ENCODE measurements at regions not wholly inside any gene's neighbourhood (a gene's known extent, or its start where the extent isn't known, plus 50 kb on each side); places are given as distances from the start of the nearest gene placed in this dataset.

- no peaks in the 10 kb centered on the region for H3K4me1 ChIP-seq (ENCODE audit: insufficient read depth, low read length, poor library complexity, severe bottlenecking)
- no peak overlapping the region for H3K9ac ChIP-seq (ENCODE audit: low read depth, low read length, poor library complexity, severe bottlenecking)
- no peak overlapping the region for H3K4me3 ChIP-seq (ENCODE audit: low read length, poor library complexity, severe bottlenecking)
- H3K9me2 ChIP-seq (replicated peaks; ENCODE audit: low read depth, low read length) = no peaks in the 10 kb centered on the region
- H3K4me2 ChIP-seq (ENCODE audit: low read depth, low read length, poor library complexity, severe bottlenecking) = no peak overlapping the region
- no peaks in the 10 kb centered on the region for H3K36me3 ChIP-seq (ENCODE audit: insufficient read depth, low read length)
- peaks cover 5% of the 10 kb centered on the region; the same call in 1 of the 2 replicates for H3K9me3 ChIP-seq (ENCODE audit: insufficient read depth, low read depth, low read length)
- H4K20me1 ChIP-seq (ENCODE audit: insufficient read depth, low read length, poor library complexity, severe bottlenecking) = no peaks in the 10 kb centered on the region
- no peaks in the 10 kb centered on the region for H3K27me3 ChIP-seq (ENCODE audit: insufficient read depth, low read length, poor library complexity, severe bottlenecking)
- TF ChIP-seq EZH2phosphoT487 (IDR thresholded peaks at IDR 0.05; ENCODE audit: borderline replicate concordance) = no peak
- TF ChIP-seq, protein P1, sequence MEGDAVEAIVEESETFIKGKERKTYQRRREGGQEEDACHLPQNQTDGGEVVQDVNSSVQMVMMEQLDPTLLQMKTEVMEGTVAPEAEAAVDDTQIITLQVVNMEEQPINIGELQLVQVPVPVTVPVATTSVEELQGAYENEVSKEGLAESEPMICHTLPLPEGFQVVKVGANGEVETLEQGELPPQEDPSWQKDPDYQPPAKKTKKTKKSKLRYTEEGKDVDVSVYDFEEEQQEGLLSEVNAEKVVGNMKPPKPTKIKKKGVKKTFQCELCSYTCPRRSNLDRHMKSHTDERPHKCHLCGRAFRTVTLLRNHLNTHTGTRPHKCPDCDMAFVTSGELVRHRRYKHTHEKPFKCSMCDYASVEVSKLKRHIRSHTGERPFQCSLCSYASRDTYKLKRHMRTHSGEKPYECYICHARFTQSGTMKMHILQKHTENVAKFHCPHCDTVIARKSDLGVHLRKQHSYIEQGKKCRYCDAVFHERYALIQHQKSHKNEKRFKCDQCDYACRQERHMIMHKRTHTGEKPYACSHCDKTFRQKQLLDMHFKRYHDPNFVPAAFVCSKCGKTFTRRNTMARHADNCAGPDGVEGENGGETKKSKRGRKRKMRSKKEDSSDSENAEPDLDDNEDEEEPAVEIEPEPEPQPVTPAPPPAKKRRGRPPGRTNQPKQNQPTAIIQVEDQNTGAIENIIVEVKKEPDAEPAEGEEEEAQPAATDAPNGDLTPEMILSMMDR (conservative IDR thresholded peaks at IDR 0.05; ENCODE audit: low read length) = no peak
- no peak overlapping the region for H2AFZ ChIP-seq (ENCODE audit: low read length)
- no peaks in the 10 kb centered on the region for H3F3A ChIP-seq (ENCODE audit: low read depth)
- no peaks in the 10 kb centered on the region for H3K79me2 ChIP-seq (ENCODE audit: insufficient read depth, low read length)
Observed at GRCh38 chr18:25408293-25408692, 56.3 kb upstream of the ZNF521 start.

Data from Loucy (cell line).